HEK293T (cell line): ENCODE measurements at regions not wholly inside any gene's neighbourhood (a gene's known extent, or its start where the extent isn't known, plus 50 kb on each side); places are given as distances from the start of the nearest gene placed in this dataset.

Experiments used
- CTCF ChIA-PET: fragments of 350-600 bp; formaldehyde crosslinking; extraction: SDS; loops from one replicate; lab custom pipeline; 2021; ENCODE audit warnings: antibody characterized with exemption, inconsistent platforms; lab: Yijun Ruan, JAX
- POLR2A ChIA-PET: fragments of 350-600 bp; formaldehyde crosslinking; extraction: SDS; loops from one replicate; lab custom pipeline; 2020; ENCODE audit warnings: antibody characterized with exemption, inconsistent platforms; lab: Yijun Ruan, JAX
- DNase-seq: peaks from one replicate; pipeline ENCODE4 v3.0.0; 2012; ENCODE audit warnings: mixed read lengths; ENCODE audit errors: extremely low spot score
- ARNT ChIP-seq: fragments of 450-650 bp; IDR thresholded peaks from 2 replicates; pipeline ENCODE4 v1.6.1; 2017; ENCODE audit warnings: mild to moderate bottlenecking
- BHLHE40 ChIP-seq: fragments of 450-650 bp; IDR thresholded peaks from 2 replicates; pipeline ENCODE4 v1.6.1; 2016; ENCODE audit warnings: mild to moderate bottlenecking, moderate library complexity, borderline replicate concordance
- CTBP1 ChIP-seq: fragments of 450-650 bp; IDR thresholded peaks from 2 replicates; pipeline ENCODE4 v1.6.1; 2016; ENCODE audit warnings: borderline replicate concordance
- ELF4 ChIP-seq: fragments of 450-650 bp; IDR thresholded peaks from 2 replicates; pipeline ENCODE4 v1.6.1; 2017; ENCODE audit warnings: antibody characterized with exemption
- FOXA1 ChIP-seq: fragments of 450-650 bp; IDR thresholded peaks from 2 replicates; pipeline ENCODE4 v1.6.1; 2016; ENCODE audit warnings: mild to moderate bottlenecking
- FOXK2 ChIP-seq: fragments of 450-650 bp; IDR thresholded peaks from 2 replicates; pipeline ENCODE4 v1.6.1; 2016; ENCODE audit warnings: mild to moderate bottlenecking
- FOXM1 ChIP-seq: fragments of 450-650 bp; IDR thresholded peaks from 2 replicates; pipeline ENCODE4 v1.6.1; 2017; ENCODE audit warnings: mild to moderate bottlenecking, borderline replicate concordance
- HDGF ChIP-seq: fragments of 450-650 bp; IDR thresholded peaks from 2 replicates; pipeline ENCODE4 v1.6.1; 2017; ENCODE audit warnings: antibody characterized with exemption, borderline replicate concordance
- L3MBTL2 ChIP-seq: fragments of 450-650 bp; conservative IDR thresholded peaks from 2 replicates; pipeline ENCODE4 v1.6.1; 2016; ENCODE audit warnings: mild to moderate bottlenecking
- LEF1 ChIP-seq: fragments of 450-650 bp; IDR thresholded peaks from 2 replicates; pipeline ENCODE4 v1.6.1; 2017; ENCODE audit warnings: mild to moderate bottlenecking, borderline replicate concordance
- NFRKB ChIP-seq: fragments of 450-650 bp; IDR thresholded peaks from 2 replicates; pipeline ENCODE4 v1.6.1; 2016; ENCODE audit warnings: mild to moderate bottlenecking, moderate library complexity
- PKNOX1 ChIP-seq: fragments of 450-650 bp; IDR thresholded peaks from 2 replicates; pipeline ENCODE4 v1.6.1; 2016
- SP1 ChIP-seq: fragments of 450-650 bp; IDR thresholded peaks from 2 replicates; pipeline ENCODE4 v1.6.1; 2017
- SUZ12 ChIP-seq: fragments of 450-650 bp; IDR thresholded peaks from 2 replicates; pipeline ENCODE4 v1.6.1; 2016; ENCODE audit warnings: mild to moderate bottlenecking
- TARDBP ChIP-seq: fragments of 450-650 bp; IDR thresholded peaks from 2 replicates; pipeline ENCODE4 v1.6.1; 2016
- ZNF384 ChIP-seq: fragments of 450-650 bp; IDR thresholded peaks from 2 replicates; pipeline ENCODE4 v1.6.1; 2016

GRCh38 chr3:139735191-139735590 is 57.4 kb upstream of the NMNAT3 start:
- ChIA-PET POLR2A (no interaction called here), CTCF (no interaction called here)
- DNase-seq, result no peak
- TF ChIP-seq SUZ12, result no peak
- TF ChIP-seq SP1, result no peak

- DNase-seq, result no peak
- ChIA-PET POLR2A (no interaction called here), CTCF (no interaction called here)
- no peak for TF ChIP-seq HDGF
- TF ChIP-seq FOXM1, result no peak
- TF ChIP-seq BHLHE40, result no peak
- TF ChIP-seq L3MBTL2, result no peak
- no peak for TF ChIP-seq FOXK2
- TF ChIP-seq LEF1, result no peak
- no peak for TF ChIP-seq SUZ12
- no peak for TF ChIP-seq CTBP1
- no peak for TF ChIP-seq TARDBP
- no peak for TF ChIP-seq PKNOX1
- no peak for TF ChIP-seq ELF4
- TF ChIP-seq ARNT, result no peak
- TF ChIP-seq ZNF384, result no peak
- no peak for TF ChIP-seq NFRKB
- no peak for TF ChIP-seq FOXA1
- TF ChIP-seq SP1, result no peak
Observed at GRCh38 chr3:139732729-139733128, 55.0 kb upstream of the NMNAT3 start.

GRCh38 chr3:139729300-139729699 is 51.5 kb upstream of the NMNAT3 start:
- CTCF ChIA-PET, result no interaction called here
- TF ChIP-seq BHLHE40 (no peak), TARDBP (no peak), FOXM1 (no peak), SUZ12 (no peak), PKNOX1 (no peak), LEF1 (no peak), CTBP1 (no peak)
- POLR2A ChIA-PET, result no interaction called here
- no peak for DNase-seq

- ChIA-PET POLR2A (no interaction called here), CTCF (no interaction called here)
Observed at GRCh38 chr3:139728414-139728813, 50.6 kb upstream of the NMNAT3 start.

More at GRCh38 chr3:139728414-139728813, 50.6 kb upstream of the NMNAT3 start:
- no peak for DNase-seq
- TF ChIP-seq CTBP1, result no peak
- TF ChIP-seq SP1, result no peak
- TF ChIP-seq L3MBTL2, result no peak
- TF ChIP-seq SUZ12, result no peak
- TF ChIP-seq BHLHE40, result no peak
